ENCODE measurements at regions not wholly inside any gene's neighbourhood (a gene's known extent, or its start where the extent isn't known, plus 50 kb on each side); places are given as distances from the start of the nearest gene placed in this dataset.

GRCh38 chr12:13603953-13604352 lies 377.4 kb downstream of the GRIN2B start:
- H3K9me3 ChIP-seq (replicated peaks; ENCODE audit: control insufficient read depth, insufficient read depth, low read length) = no peaks in the 10 kb centered on the region
- H3K79me2 ChIP-seq (ENCODE audit: control insufficient read depth, insufficient read depth, low read length) = no peaks in the 10 kb centered on the region
- no peaks in the 10 kb centered on the region for H3K4me1 ChIP-seq (ENCODE audit: control insufficient read depth, insufficient read depth, low read length)
- intact Hi-C loops (cut with micrococcal nuclease; ENCODE audit: unreplicated experiment) (no loop called here), in situ Hi-C loops (cut with MboI) (no loop called here)
- no peak overlapping the region for H2AFZ ChIP-seq (ENCODE audit: control insufficient read depth, low read depth, low read length)
- no peaks in the 10 kb centered on the region for H3K36me3 ChIP-seq (ENCODE audit: control insufficient read depth in 2 of 2, insufficient read depth in 2 of 2, low read length in 1 of 2)
- no peak for ATAC-seq
- no peak overlapping the region for H3K4me2 ChIP-seq (ENCODE audit: control insufficient read depth, insufficient read depth)
- FAIRE-seq = no peak
- no peaks in the 10 kb centered on the region for H4K20me1 ChIP-seq (ENCODE audit: control insufficient read depth, insufficient read depth)
- RAD21 ChIA-PET (ENCODE audit: unreplicated experiment) = interaction anchor here (1.1 kb wide), 1 partner anchor 70 kb away, joined by 3 read pairs; no protein-coding TSS in a partner anchor
- no peak for DNase-seq (ENCODE audit: low read depth, low spot score)
- H3K27ac ChIP-seq (ENCODE audit: control insufficient read depth, insufficient read depth) = no peak overlapping the region
- CTCF ChIA-PET = interaction anchor here (0.8 to 3.1 kb wide), 6 partner anchors 12 to 242 kb away, joined by 3 to 11 read pairs (median 4); no protein-coding TSS in a partner anchor
- H3K9ac ChIP-seq (ENCODE audit: control insufficient read depth, insufficient read depth, low read length) = no peak overlapping the region
- no peak overlapping the region for H3K4me3 ChIP-seq
- 10% methylated on average over 5 of the region's 5 CpGs for WGBS (ENCODE audit: insufficient coverage, insufficient replicate concordance, low lambda C conversion rate, missing lambda C conversion rate)
- POLR2A ChIA-PET = no interaction called here
- H3K27me3 ChIP-seq (replicated peaks in 1 of 2; ENCODE audit: control insufficient read depth in 2 of 2, insufficient read depth in 2 of 2, low read length in 1 of 2) = no peaks in the 10 kb centered on the region
- no TSS peak for BruUV-seq (replicated peaks)
- SMC1A ChIA-PET (ENCODE audit: uncharacterized antibody, unreplicated experiment) = interaction anchor here (0.9 to 1.7 kb wide), 5 partner anchors 10 to 68 kb away, joined by 3 to 6 read pairs (median 3); no protein-coding TSS in a partner anchor
- no peak for TF ChIP-seq ZNF24 (IDR thresholded peaks at IDR 0.05)
- TF ChIP-seq SKIL (IDR thresholded peaks at IDR 0.05; ENCODE audit: low read depth, poor library complexity, severe bottlenecking) = no peak
- TF ChIP-seq NFIC (IDR thresholded peaks at IDR 0.05; ENCODE audit: low read depth, low read length) = no peak
- TF ChIP-seq POLR2A (IDR thresholded peaks at IDR 0.05; ENCODE audit: low read depth, low read length) = no peak
- TF ChIP-seq FOS (IDR thresholded peaks at IDR 0.05; ENCODE audit: borderline replicate concordance, extremely low read depth, insufficient read length) = no peak
- TF ChIP-seq SIX5 (IDR thresholded peaks at IDR 0.05; ENCODE audit: low read depth, low read length, severe bottlenecking) = no peak
- TF ChIP-seq TBL1XR1 (IDR thresholded peaks at IDR 0.05; ENCODE audit: low read depth, low read length) = no peak
- TF ChIP-seq ETV6 (conservative IDR thresholded peaks at IDR 0.05 in 1 of 2, IDR thresholded peaks at IDR 0.05 in 1 of 2; ENCODE audit: borderline replicate concordance in 1 of 2, low read depth in 1 of 2) = no peak
- no peak for TF ChIP-seq RFX5 (IDR thresholded peaks at IDR 0.05; ENCODE audit: low read depth, low read length)
- TF ChIP-seq PBX3 (IDR thresholded peaks at IDR 0.05; ENCODE audit: insufficient replicate concordance, low read depth, low read length) = no peak
- no peak for TF ChIP-seq POU2F2 (IDR thresholded peaks at IDR 0.05; ENCODE audit: borderline replicate concordance, low read depth, low read length)
- TF ChIP-seq TCF3 (IDR thresholded peaks at IDR 0.05; ENCODE audit: borderline replicate concordance, insufficient read depth, low read depth, low read length) = no peak
- TF ChIP-seq BHLHE40 (IDR thresholded peaks at IDR 0.05; ENCODE audit: borderline replicate concordance in 1 of 2, low read depth in 2 of 2, low read length in 1 of 2) = no peak
- no peak for TF ChIP-seq NR2C2 (IDR thresholded peaks at IDR 0.05; ENCODE audit: borderline replicate concordance, control insufficient read depth, insufficient read length, low read depth)
- TF ChIP-seq SIN3A (IDR thresholded peaks at IDR 0.05; ENCODE audit: low read depth, low read length) = no peak
- TF ChIP-seq ZBTB11 (CRISPR knock-in tag; IDR thresholded peaks at IDR 0.05) = no peak
- TF ChIP-seq MLLT1 (IDR thresholded peaks at IDR 0.05) = no peak

All from GM12878 (cell line).